GM12878 (cell line): ENCODE measurements at regions not wholly inside any gene's neighbourhood (a gene's known extent, or its start where the extent isn't known, plus 50 kb on each side); places are given as distances from the start of the nearest gene placed in this dataset.

Experiments
- CBX3 ChIP-seq: fragments of 200-600 bp; sonication (generic); IDR thresholded peaks from 2 replicates; pipeline ENCODE4 v1.6.1; 2016; ENCODE audit warnings: low read depth, borderline replicate concordance
- CEBPB ChIP-seq, 2 experiments: fragments of 150-350 bp in 1 of 2; IDR thresholded peaks; 2 replicates each; pipeline ENCODE4 v1.6.1; 2012 to 2014; ENCODE audit warnings: low read depth in 2 of 2, low read length in 2 of 2, borderline replicate concordance in 1 of 2, inconsistent platforms in 1 of 2
- GABPA ChIP-seq: IDR thresholded peaks from 2 replicates; pipeline ENCODE4 v1.6.1; 2014; ENCODE audit warnings: antibody characterized with exemption, low read depth, mild to moderate bottlenecking, inconsistent platforms
- NFXL1 ChIP-seq: fragments of 450-650 bp; IDR thresholded peaks from 2 replicates; pipeline ENCODE4 v1.6.1; 2017; ENCODE audit warnings: antibody characterized with exemption, mild to moderate bottlenecking, borderline replicate concordance
- PAX8 ChIP-seq: fragments of 450-650 bp; IDR thresholded peaks from 2 replicates; pipeline ENCODE4 v1.6.1; 2017; ENCODE audit warnings: mild to moderate bottlenecking, moderate library complexity
- POLR2A ChIP-seq: IDR thresholded peaks from 2 replicates; pipeline ENCODE4 v1.6.1; 2011; ENCODE audit warnings: low read depth, mild to moderate bottlenecking, low read length
- SUZ12 ChIP-seq: fragments of 200-600 bp; sonication (generic); IDR thresholded peaks from one replicate; pipeline ENCODE4 v1.6.1; 2018; ENCODE audit warnings: antibody characterized with exemption, mild to moderate bottlenecking; ENCODE audit not compliant: unreplicated experiment
- TF ChIP-seq, protein P1 (sequence below): IDR thresholded peaks from 2 replicates; pipeline ENCODE4 v1.6.1; 2012; ENCODE audit warnings: mild to moderate bottlenecking, low read depth, low read length
- TF ChIP-seq, protein P2 (sequence below), 3 experiments: IDR thresholded peaks in 2 of 3; conservative IDR thresholded peaks in 1 of 3; 2 replicates each; pipeline ENCODE4 v1.5.1; 2011; ENCODE audit warnings: low read depth in 3 of 3, low read length in 3 of 3, mild to moderate bottlenecking in 3 of 3, control low read depth in 2 of 3, moderate library complexity in 2 of 3, inconsistent platforms in 1 of 3, mixed read lengths in 1 of 3; ENCODE audit not compliant: control insufficient read depth in 2 of 3, insufficient read depth in 1 of 3; ENCODE audit errors: extremely low read depth in 1 of 3
- TF ChIP-seq, protein P3 (sequence below): fragments of 450-650 bp; IDR thresholded peaks from 2 replicates; pipeline ENCODE4 v1.6.1; 2014; ENCODE audit warnings: mild to moderate bottlenecking

DNA sequence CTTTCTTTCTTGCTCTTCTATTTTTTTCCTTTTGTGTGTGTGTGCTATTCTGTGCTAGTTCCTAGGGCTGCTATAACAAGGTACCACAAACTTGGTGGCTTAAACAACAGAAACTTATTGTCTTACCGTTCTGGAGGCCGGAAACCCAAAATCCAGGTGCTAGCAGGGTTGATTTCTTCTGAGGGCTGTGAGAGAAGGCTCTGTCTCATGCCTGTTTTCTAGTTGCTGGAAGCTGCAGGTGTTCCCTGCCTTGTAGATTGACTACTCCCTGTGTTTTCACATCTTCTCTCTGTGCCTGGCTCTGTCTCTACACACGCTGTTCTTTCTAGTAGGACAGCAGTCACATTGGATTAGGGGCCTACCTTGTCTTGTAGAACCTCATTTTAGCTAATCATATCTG, 150.9 kb upstream of the DSCAM start:
- TF ChIP-seq CBX3 (no peak), GABPA (no peak), CEBPB (IDR thresholded peaks at IDR 0.05; ENCODE audit: borderline replicate concordance in 1 of 2, low read depth in 2 of 2, low read length in 2 of 2) (no peak), NFXL1 (no peak), POLR2A (no peak), SUZ12 (no peak), PAX8 (no peak)
- TF ChIP-seq, protein P1, sequence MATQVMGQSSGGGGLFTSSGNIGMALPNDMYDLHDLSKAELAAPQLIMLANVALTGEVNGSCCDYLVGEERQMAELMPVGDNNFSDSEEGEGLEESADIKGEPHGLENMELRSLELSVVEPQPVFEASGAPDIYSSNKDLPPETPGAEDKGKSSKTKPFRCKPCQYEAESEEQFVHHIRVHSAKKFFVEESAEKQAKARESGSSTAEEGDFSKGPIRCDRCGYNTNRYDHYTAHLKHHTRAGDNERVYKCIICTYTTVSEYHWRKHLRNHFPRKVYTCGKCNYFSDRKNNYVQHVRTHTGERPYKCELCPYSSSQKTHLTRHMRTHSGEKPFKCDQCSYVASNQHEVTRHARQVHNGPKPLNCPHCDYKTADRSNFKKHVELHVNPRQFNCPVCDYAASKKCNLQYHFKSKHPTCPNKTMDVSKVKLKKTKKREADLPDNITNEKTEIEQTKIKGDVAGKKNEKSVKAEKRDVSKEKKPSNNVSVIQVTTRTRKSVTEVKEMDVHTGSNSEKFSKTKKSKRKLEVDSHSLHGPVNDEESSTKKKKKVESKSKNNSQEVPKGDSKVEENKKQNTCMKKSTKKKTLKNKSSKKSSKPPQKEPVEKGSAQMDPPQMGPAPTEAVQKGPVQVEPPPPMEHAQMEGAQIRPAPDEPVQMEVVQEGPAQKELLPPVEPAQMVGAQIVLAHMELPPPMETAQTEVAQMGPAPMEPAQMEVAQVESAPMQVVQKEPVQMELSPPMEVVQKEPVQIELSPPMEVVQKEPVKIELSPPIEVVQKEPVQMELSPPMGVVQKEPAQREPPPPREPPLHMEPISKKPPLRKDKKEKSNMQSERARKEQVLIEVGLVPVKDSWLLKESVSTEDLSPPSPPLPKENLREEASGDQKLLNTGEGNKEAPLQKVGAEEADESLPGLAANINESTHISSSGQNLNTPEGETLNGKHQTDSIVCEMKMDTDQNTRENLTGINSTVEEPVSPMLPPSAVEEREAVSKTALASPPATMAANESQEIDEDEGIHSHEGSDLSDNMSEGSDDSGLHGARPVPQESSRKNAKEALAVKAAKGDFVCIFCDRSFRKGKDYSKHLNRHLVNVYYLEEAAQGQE = no peak
- TF ChIP-seq, protein P2, sequence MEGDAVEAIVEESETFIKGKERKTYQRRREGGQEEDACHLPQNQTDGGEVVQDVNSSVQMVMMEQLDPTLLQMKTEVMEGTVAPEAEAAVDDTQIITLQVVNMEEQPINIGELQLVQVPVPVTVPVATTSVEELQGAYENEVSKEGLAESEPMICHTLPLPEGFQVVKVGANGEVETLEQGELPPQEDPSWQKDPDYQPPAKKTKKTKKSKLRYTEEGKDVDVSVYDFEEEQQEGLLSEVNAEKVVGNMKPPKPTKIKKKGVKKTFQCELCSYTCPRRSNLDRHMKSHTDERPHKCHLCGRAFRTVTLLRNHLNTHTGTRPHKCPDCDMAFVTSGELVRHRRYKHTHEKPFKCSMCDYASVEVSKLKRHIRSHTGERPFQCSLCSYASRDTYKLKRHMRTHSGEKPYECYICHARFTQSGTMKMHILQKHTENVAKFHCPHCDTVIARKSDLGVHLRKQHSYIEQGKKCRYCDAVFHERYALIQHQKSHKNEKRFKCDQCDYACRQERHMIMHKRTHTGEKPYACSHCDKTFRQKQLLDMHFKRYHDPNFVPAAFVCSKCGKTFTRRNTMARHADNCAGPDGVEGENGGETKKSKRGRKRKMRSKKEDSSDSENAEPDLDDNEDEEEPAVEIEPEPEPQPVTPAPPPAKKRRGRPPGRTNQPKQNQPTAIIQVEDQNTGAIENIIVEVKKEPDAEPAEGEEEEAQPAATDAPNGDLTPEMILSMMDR (IDR thresholded peaks at IDR 0.05 in 2 of 3, conservative IDR thresholded peaks at IDR 0.05 in 1 of 3; ENCODE audit: control insufficient read depth in 2 of 3, extremely low read depth in 1 of 3, insufficient read depth in 1 of 3, low read depth in 3 of 3, low read length in 3 of 3) = no peak
- TF ChIP-seq, protein P3, sequence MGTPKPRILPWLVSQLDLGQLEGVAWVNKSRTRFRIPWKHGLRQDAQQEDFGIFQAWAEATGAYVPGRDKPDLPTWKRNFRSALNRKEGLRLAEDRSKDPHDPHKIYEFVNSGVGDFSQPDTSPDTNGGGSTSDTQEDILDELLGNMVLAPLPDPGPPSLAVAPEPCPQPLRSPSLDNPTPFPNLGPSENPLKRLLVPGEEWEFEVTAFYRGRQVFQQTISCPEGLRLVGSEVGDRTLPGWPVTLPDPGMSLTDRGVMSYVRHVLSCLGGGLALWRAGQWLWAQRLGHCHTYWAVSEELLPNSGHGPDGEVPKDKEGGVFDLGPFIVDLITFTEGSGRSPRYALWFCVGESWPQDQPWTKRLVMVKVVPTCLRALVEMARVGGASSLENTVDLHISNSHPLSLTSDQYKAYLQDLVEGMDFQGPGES = no peak
